ENCODE measurements at regions not wholly inside any gene's neighbourhood (a gene's known extent, or its start where the extent isn't known, plus 50 kb on each side); places are given as distances from the start of the nearest gene placed in this dataset.

DNA sequence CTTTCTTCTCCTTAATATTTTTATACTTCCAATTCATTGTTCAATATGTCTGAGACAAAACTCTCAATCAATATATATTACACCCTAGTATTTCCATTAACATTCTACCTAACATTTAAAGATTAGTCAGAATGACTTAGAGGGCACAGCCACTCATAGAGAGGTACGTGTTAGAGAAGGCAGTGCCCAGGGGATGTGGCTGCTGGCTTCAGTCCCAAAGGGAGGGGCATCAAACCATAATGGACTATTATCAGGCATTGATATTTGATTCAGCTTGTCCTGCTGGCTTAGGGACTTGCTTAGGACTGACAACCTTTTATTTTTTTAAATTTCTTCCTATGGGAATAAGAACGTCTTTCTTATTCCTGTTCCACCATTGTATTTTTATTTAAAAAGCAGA lies 1392.0 kb upstream of the ATXN8OS start:
- TF ChIP-seq EZH2 (IDR thresholded peaks at IDR 0.05) = no peak
- TF ChIP-seq POLR2AphosphoS5 (IDR thresholded peaks at IDR 0.05; ENCODE audit: borderline replicate concordance, low read depth, low read length) = no peak
- TF ChIP-seq FOXP2 (optimal IDR thresholded peaks at IDR 0.05; ENCODE audit: control extremely low read depth, extremely low read length, insufficient read depth) = no peak

All from SK-N-MC (cell line).